CD4-positive, alpha-beta T cell (primary cell): ENCODE measurements at regions not wholly inside any gene's neighbourhood (a gene's known extent, or its start where the extent isn't known, plus 50 kb on each side); places are given as distances from the start of the nearest gene placed in this dataset.

Experiments used
- ATAC-seq: fragments of 200-7000 bp; cut with Tn5 transposase; one replicate; pipeline ENCODE4 v1.10.0; 2022; ENCODE audit warnings: mild to moderate bottlenecking; ENCODE audit not compliant: poor library complexity
- CTCF ChIA-PET: fragments of 350-600 bp; sonication (Branson Sonifier 250); formaldehyde crosslinking; loops from one replicate; lab custom pipeline; 2021; ENCODE audit warnings: antibody characterized with exemption, inconsistent platforms; lab: Charles Lee
- POLR2A ChIA-PET: fragments of 350-600 bp; sonication (Branson Sonifier 250); formaldehyde crosslinking; loops from one replicate; lab custom pipeline; 2021; ENCODE audit warnings: antibody characterized with exemption, inconsistent platforms; lab: Charles Lee
- DNase-seq, 14 experiments: peaks; one replicate each; pipeline ENCODE4 v3.0.0-alpha.2; 2013 to 2020; ENCODE audit warnings: mixed read lengths in 2 of 14
- H3K27ac ChIP-seq, 2 donors: one replicate each; pipeline versions ENCODE4 v1.5.1 to v1.7.0; 2013; ENCODE audit warnings: low read length in 2 of 2, low read depth in 1 of 2, mild to moderate bottlenecking in 1 of 2
- H3K27me3 ChIP-seq, 2 experiments: 1 replicate in 1 of 2; 2 replicates in 1 of 2; pipeline versions ENCODE4 v1.6.1 to v1.7.0; 2013; ENCODE audit warnings: low read length in 2 of 2, control low read depth in 1 of 2, mild to moderate bottlenecking in 1 of 2, moderate library complexity in 1 of 2; ENCODE audit not compliant: insufficient read depth in 2 of 2, control insufficient read depth in 1 of 2
- H3K36me3 ChIP-seq: one replicate; pipeline ENCODE4 v1.6.1; 2013; ENCODE audit warnings: low read length, control low read depth; ENCODE audit not compliant: insufficient read depth
- H3K4me1 ChIP-seq: one replicate; pipeline ENCODE4 v1.6.1; 2013; ENCODE audit warnings: low read length, control low read depth; ENCODE audit not compliant: insufficient read depth
- H3K4me3 ChIP-seq: one replicate; pipeline ENCODE4 v1.5.1; 2013; ENCODE audit warnings: mild to moderate bottlenecking, low read length, moderate library complexity
- H3K9me3 ChIP-seq, 2 experiments: 1 replicate in 1 of 2; 2 replicates in 1 of 2; pipeline versions ENCODE4 v1.6.1 to v1.7.0; 2013; ENCODE audit warnings: low read length in 2 of 2, mild to moderate bottlenecking in 2 of 2, control low read depth in 1 of 2, moderate library complexity in 1 of 2; ENCODE audit not compliant: control insufficient read depth in 1 of 2, insufficient read depth in 1 of 2
- H3K27ac Mint-ChIP-seq: one replicate; pipeline ENCODE4 v1.8.0; 2020; ENCODE audit warnings: mixed read lengths
- H3K27me3 Mint-ChIP-seq: one replicate; pipeline ENCODE4 v1.8.0; 2021; ENCODE audit warnings: mixed read lengths
- H3K36me3 Mint-ChIP-seq: one replicate; pipeline ENCODE4 v1.8.0; 2021; ENCODE audit warnings: low read depth, mixed read lengths
- H3K4me1 Mint-ChIP-seq: one replicate; pipeline ENCODE4 v1.8.0; 2021; ENCODE audit warnings: low read depth, mixed read lengths
- H3K4me3 Mint-ChIP-seq: one replicate; pipeline ENCODE4 v1.8.0; 2020; ENCODE audit warnings: mild to moderate bottlenecking, mixed read lengths
- H3K9me3 Mint-ChIP-seq: one replicate; pipeline ENCODE4 v1.8.0; 2020; ENCODE audit warnings: mixed read lengths
- intact Hi-C, 2 experiments: fragments of 100-400 bp; cut with DNase I in 1 of 2; cut with micrococcal nuclease in 1 of 2; formaldehyde crosslinking; loops; one replicate each; pipeline versions ENCODE4 v1.15.1 to v1.9.0; 2023 to 2025; cut with DNase I, micrococcal nuclease
- TF ChIP-seq, protein P1 (sequence below): fragments of 200-600 bp; IDR thresholded peaks from one replicate; pipeline ENCODE4 v1.8.0; 2022; ENCODE audit warnings: antibody characterized with exemption, mild to moderate bottlenecking

DNA sequence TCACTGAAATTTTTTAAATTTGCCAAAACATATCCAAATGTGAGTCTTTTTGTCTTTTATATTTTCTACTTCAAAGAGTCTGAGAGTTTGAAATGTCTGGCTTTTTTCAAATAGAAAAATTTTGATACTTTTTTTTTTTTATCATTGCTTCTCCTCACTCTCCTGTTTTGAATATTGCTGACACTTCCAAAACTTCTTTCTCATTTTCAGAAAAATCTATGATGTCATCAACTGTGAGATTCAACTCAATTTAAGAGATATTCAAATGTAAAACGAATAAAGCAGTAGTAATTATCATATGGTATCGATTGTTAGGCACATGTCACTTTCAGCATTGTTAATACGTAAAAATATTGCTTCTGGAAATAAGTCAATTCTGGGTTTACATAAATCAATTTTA, 505.8 kb upstream of the STEAP1 start:
- Mint-ChIP-seq H3K9me3 (no peaks in the 10 kb centered on the region), H3K4me1 (no peaks in the 10 kb centered on the region), H3K27ac (no peak overlapping the region), H3K36me3 (no peaks in the 10 kb centered on the region), H3K27me3 (peaks cover 10% of the 10 kb centered on the region), H3K4me3 (no peak overlapping the region)
- Histone ChIP-seq H3K4me3 (no peak overlapping the region), H3K36me3 (no peaks in the 10 kb centered on the region), H3K27me3 (no peaks in the 10 kb centered on the region), H3K9me3 (no peaks in the 10 kb centered on the region), H3K27ac (no peak overlapping the region), H3K4me1 (no peaks in the 10 kb centered on the region)
- intact Hi-C loops, result no loop called here
- TF ChIP-seq, protein P1, sequence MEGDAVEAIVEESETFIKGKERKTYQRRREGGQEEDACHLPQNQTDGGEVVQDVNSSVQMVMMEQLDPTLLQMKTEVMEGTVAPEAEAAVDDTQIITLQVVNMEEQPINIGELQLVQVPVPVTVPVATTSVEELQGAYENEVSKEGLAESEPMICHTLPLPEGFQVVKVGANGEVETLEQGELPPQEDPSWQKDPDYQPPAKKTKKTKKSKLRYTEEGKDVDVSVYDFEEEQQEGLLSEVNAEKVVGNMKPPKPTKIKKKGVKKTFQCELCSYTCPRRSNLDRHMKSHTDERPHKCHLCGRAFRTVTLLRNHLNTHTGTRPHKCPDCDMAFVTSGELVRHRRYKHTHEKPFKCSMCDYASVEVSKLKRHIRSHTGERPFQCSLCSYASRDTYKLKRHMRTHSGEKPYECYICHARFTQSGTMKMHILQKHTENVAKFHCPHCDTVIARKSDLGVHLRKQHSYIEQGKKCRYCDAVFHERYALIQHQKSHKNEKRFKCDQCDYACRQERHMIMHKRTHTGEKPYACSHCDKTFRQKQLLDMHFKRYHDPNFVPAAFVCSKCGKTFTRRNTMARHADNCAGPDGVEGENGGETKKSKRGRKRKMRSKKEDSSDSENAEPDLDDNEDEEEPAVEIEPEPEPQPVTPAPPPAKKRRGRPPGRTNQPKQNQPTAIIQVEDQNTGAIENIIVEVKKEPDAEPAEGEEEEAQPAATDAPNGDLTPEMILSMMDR, result no peak
- ChIA-PET POLR2A (no interaction called here), CTCF (no interaction called here)
- ATAC-seq, result no peak
- DNase-seq, result no peak

DNA sequence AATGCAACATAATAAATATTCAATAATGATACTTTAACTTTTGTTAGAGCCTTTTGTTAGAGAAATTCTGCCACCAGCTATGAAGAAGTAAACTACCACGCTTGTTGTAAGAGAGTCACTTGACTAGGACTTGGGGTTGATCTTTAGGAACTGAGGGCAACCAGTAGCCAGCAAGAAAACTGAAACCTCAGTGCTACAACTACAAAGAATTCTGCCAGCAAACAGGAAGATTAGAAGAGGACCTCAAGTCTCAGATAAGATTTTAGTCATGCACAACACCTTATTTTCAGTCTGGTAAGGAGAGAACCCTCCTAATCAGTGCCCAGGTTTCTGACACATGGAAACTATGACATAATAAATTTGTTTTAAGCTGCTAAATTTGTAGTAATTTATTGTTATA, 498.3 kb upstream of the STEAP1 start:
- DNase-seq (no peak), ATAC-seq (no peak)
- H3K36me3 ChIP-seq, result no peaks in the 10 kb centered on the region
- no peak overlapping the region for H3K4me3 ChIP-seq
- H3K4me1 ChIP-seq, result no peaks in the 10 kb centered on the region
- POLR2A ChIA-PET, result no interaction called here
- H3K9me3 ChIP-seq, result no peaks in the 10 kb centered on the region
- no peaks in the 10 kb centered on the region for H3K27me3 ChIP-seq
- CTCF ChIA-PET, result no interaction called here
- Mint-ChIP-seq H3K4me3 (no peak overlapping the region), H3K4me1 (no peaks in the 10 kb centered on the region), H3K36me3 (no peaks in the 10 kb centered on the region), H3K27ac (no peak overlapping the region), H3K27me3 (no peaks in the 10 kb centered on the region), H3K9me3 (no peaks in the 10 kb centered on the region)
- no peak overlapping the region for H3K27ac ChIP-seq
- intact Hi-C loops, result no loop called here
- TF ChIP-seq, protein P1, result no peak

DNA sequence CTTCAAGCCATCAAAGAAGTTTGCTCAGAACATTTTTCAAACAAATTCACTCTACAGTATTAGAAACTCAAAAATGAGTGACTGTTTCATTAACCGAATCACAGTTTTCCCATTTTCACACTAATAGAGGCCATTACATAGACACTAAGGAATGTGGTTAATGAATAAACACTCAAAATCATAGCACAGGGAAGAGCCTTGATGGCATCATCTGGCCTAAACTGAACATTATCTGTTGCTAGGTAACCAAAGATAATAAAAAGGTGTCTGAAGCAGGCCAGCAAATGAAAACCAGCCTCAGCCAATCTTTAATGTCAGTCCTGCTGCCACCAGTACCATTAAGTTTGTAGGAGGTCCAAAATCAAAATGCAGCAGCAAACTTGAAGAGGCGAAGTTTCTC, 492.4 kb upstream of the STEAP1 start:
- POLR2A ChIA-PET, result no interaction called here
- Histone ChIP-seq H3K27me3 (no peaks in the 10 kb centered on the region), H3K27ac (no peak overlapping the region), H3K4me1 (no peaks in the 10 kb centered on the region), H3K36me3 (no peaks in the 10 kb centered on the region), H3K4me3 (no peak overlapping the region), H3K9me3 (no peaks in the 10 kb centered on the region)
- no peak for DNase-seq
- Mint-ChIP-seq H3K27ac (no peak overlapping the region), H3K4me3 (no peak overlapping the region), H3K36me3 (no peaks in the 10 kb centered on the region), H3K27me3 (no peaks in the 10 kb centered on the region), H3K4me1 (no peaks in the 10 kb centered on the region), H3K9me3 (no peaks in the 10 kb centered on the region)
- TF ChIP-seq, protein P1, result no peak
- CTCF ChIA-PET, result no interaction called here
- intact Hi-C loops, result no loop called here
- no peak for ATAC-seq
